PC-9 (cell line): ENCODE measurements at regions not wholly inside any gene's neighbourhood (a gene's known extent, or its start where the extent isn't known, plus 50 kb on each side); places are given as distances from the start of the nearest gene placed in this dataset.

Source experiments
- CTCF ChIP-seq: fragments of 200-600 bp; sonication (generic); conservative IDR thresholded peaks from 2 replicates; pipeline ENCODE4 v1.6.1; 2017; ENCODE audit warnings: mixed run types, antibody characterized with exemption, mild to moderate bottlenecking, moderate library complexity
- EZH2 ChIP-seq: fragments of 200-600 bp; sonication (generic); IDR thresholded peaks from 2 replicates; pipeline ENCODE4 v1.8.0; 2017; ENCODE audit warnings: antibody characterized with exemption, low read depth

GRCh38 chr1:3978196-3978989 is 78.3 kb upstream of the C1orf174 start:
- TF ChIP-seq CTCF = no peak
- TF ChIP-seq EZH2 = no peak
